GM18951 (cell line): ENCODE measurements at regions not wholly inside any gene's neighbourhood (a gene's known extent, or its start where the extent isn't known, plus 50 kb on each side); places are given as distances from the start of the nearest gene placed in this dataset.

Source experiments
- POLR2A ChIP-seq: IDR thresholded peaks from 4 replicates; pipeline ENCODE4 v1.6.1; 2011; ENCODE audit warnings: mild to moderate bottlenecking; ENCODE audit not compliant: insufficient read length, insufficient read depth; ENCODE audit errors: extremely low read depth
- in situ Hi-C: fragments of 300-500 bp; cut with MboI; formaldehyde crosslinking; loops from one replicate; pipeline ENCODE4 v1.12.0; 2022; ENCODE audit warnings: low sequenced_read_pairs, mixed read lengths, inconsistent platforms; ENCODE audit not compliant: unreplicated experiment

- in situ Hi-C loops = no loop called here
- TF ChIP-seq POLR2A = no peak
Measured at GRCh38 chr1:164498792-164499191, 60.2 kb upstream of the PBX1 start.

GRCh38 chr1:164504749-164505148 lies 54.2 kb upstream of the PBX1 start:
- TF ChIP-seq POLR2A = no peak
- in situ Hi-C loops = no loop called here
